AG04450 (cell line): ENCODE measurements at regions not wholly inside any gene's neighbourhood (a gene's known extent, or its start where the extent isn't known, plus 50 kb on each side); places are given as distances from the start of the nearest gene placed in this dataset.
"Not testable (repeated sequence)": the region's sequence is repeated elsewhere in the genome, so short reads cannot be mapped to it uniquely, and the experiment has no call there.

Experiments
- CTCF ChIA-PET: fragments of 300-600, 350-600 bp; formaldehyde crosslinking; extraction: SDS; loops from one replicate; lab custom pipeline; 2022; ENCODE audit warnings: antibody characterized with exemption, inconsistent platforms; lab: Charles Lee
- POLR2A ChIA-PET: fragments of 350-600 bp; formaldehyde crosslinking; extraction: SDS; loops from one replicate; lab custom pipeline; 2021; ENCODE audit warnings: antibody characterized with exemption, inconsistent platforms; lab: Yijun Ruan, JAX
- DNase-seq: peaks from one replicate; pipeline ENCODE4 v3.0.0-alpha.2; 2011; ENCODE audit warnings: low read depth, low spot score
- H3K27ac ChIP-seq: one replicate; pipeline ENCODE4 v1.5.1; 2012; ENCODE audit warnings: low read depth, low read length, control low read depth
- H3K27me3 ChIP-seq: one replicate; pipeline ENCODE4 v1.6.0; 2012; ENCODE audit warnings: low read length; ENCODE audit not compliant: control insufficient read depth, insufficient read depth
- H3K4me3 ChIP-seq: 2 replicates; pipeline ENCODE4 v1.5.1; 2011; ENCODE audit warnings: mild to moderate bottlenecking, low read depth, low read length, control low read depth
- H3K9me3 ChIP-seq: 2 replicates; pipeline ENCODE4 v1.5.1; 2012; ENCODE audit warnings: low read length; ENCODE audit not compliant: control insufficient read depth, insufficient read depth
- CTCF ChIP-seq: IDR thresholded peaks from 2 replicates; pipeline ENCODE4 v1.5.1; 2011; ENCODE audit warnings: low read depth, low read length, control low read depth, inconsistent platforms

DNA sequence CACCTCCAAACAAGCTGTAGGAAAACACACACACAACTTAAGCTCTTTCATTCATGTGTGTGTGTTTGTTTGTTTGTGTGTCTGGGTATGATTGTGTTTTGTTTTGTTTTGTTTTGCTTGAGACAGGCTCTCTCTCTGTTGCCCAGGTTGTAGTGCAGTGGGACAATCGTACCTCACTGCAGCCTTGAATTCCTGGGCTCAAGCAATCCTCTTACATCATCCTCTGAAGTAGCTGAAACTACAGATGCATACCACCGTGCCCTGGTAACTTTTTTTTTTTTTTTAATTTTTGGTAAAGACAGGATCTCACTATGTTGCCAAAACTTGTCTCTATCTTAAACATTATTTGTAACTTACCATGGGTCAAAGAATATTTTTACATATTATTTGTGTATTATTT, 431.7 kb downstream of the SLITRK1 start:
- H3K27ac ChIP-seq, result no peak overlapping the region
- H3K4me3 ChIP-seq, result no peak overlapping the region
- no peak for TF ChIP-seq CTCF
- ChIA-PET POLR2A (no interaction called here), CTCF (no interaction called here)
- H3K9me3 ChIP-seq, result peaks cover 19% of the 10 kb centered on the region
- no peaks in the 10 kb centered on the region for H3K27me3 ChIP-seq
- DNase-seq, result no peak

GRCh38 chr13:83449668-83450395, 432.4 kb downstream of the SLITRK1 start:
- ChIA-PET POLR2A (no interaction called here), CTCF (no interaction called here)
- no peak for TF ChIP-seq CTCF

DNA sequence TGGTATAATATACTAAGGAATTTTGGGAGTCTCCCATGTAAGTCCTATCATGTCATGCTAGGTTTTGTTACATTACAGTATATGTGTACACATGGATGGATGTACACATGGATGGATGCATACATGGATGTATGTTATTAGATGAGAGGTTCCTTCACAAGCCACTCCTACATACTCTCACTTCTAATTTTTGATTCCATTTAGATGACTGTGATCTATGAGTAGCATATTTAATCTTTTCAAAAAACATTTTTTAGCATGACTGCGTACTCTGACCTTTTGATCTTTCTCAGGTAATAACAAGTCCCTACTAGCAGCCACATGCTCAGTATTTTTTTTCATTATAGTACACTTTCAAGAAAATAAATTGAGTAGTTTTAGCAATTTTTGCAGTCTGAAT, 441.8 kb downstream of the SLITRK1 start:
- POLR2A ChIA-PET, result no interaction called here
- H3K27me3 ChIP-seq, result no peaks in the 10 kb centered on the region
- CTCF ChIA-PET, result no interaction called here

More at GRCh38 chr13:83449668-83450395, 432.4 kb downstream of the SLITRK1 start:
- Histone ChIP-seq H3K27me3 (no peaks in the 10 kb centered on the region), H3K9me3 (peaks cover 19% of the 10 kb centered on the region), H3K27ac (no peak overlapping the region), H3K4me3 (no peak overlapping the region)
- peak; percentile 13 for DNase-seq

GRCh38 chr13:83439464-83439863, 442.8 kb downstream of the SLITRK1 start:
- DNase-seq, H3K4me3 ChIP-seq, POLR2A ChIA-PET, H3K27ac ChIP-seq, H3K27me3 ChIP-seq, CTCF ChIA-PET, H3K9me3 ChIP-seq: not testable (repeated sequence)

More for the DNA sequence above, 441.8 kb downstream of the SLITRK1 start:
- Histone ChIP-seq H3K4me3 (no peak overlapping the region), H3K9me3 (no peaks in the 10 kb centered on the region), H3K27ac (no peak overlapping the region)
- DNase-seq, result no peak
- TF ChIP-seq CTCF, result no peak

DNA sequence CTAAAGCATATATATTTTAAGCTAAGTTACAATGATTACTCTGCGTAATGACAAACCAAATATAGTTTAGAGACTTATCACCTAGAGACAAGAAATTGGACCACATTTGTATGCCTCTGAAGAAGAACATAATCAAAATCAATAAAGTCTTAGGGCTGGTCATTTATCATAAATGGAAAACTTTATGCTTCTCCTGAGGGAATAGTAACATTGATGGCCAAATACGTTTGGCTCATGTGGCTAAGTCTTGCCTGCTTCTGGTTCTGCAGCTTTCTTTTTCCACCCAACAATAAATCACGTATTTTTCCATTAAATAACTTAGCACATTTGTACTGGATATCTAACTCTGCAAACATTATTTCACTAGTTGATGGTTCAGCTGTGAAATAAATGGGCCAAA, 458.4 kb downstream of the SLITRK1 start:
- Histone ChIP-seq H3K27ac (no peak overlapping the region), H3K4me3 (no peak overlapping the region), H3K27me3 (no peaks in the 10 kb centered on the region), H3K9me3 (no peaks in the 10 kb centered on the region)
- no peak for TF ChIP-seq CTCF
- DNase-seq, result no peak
- POLR2A ChIA-PET, result no interaction called here
- CTCF ChIA-PET, result no interaction called here
